Ishikawa (cell line): ENCODE measurements at regions not wholly inside any gene's neighbourhood (a gene's known extent, or its start where the extent isn't known, plus 50 kb on each side); places are given as distances from the start of the nearest gene placed in this dataset.

ENCODE experiments used
- CEBPB ChIP-seq: IDR thresholded peaks from 2 replicates; pipeline ENCODE4 v1.6.1; 2012
- CREB1 ChIP-seq: IDR thresholded peaks from 2 replicates; pipeline ENCODE4 v1.6.1; 2012; ENCODE audit warnings: low read depth
- EP300 ChIP-seq: IDR thresholded peaks from 2 replicates; pipeline ENCODE4 v1.6.1; 2012; ENCODE audit warnings: borderline replicate concordance
- FOXM1 ChIP-seq: IDR thresholded peaks from 2 replicates; pipeline ENCODE4 v1.6.1; 2012; ENCODE audit warnings: low read depth, borderline replicate concordance
- MAX ChIP-seq: IDR thresholded peaks from 2 replicates; pipeline ENCODE4 v1.6.1; 2012
- RAD21 ChIP-seq: IDR thresholded peaks from 2 replicates; pipeline ENCODE4 v1.6.1; 2012; ENCODE audit warnings: low read depth
- REST ChIP-seq: IDR thresholded peaks from 2 replicates; pipeline ENCODE4 v1.6.1; 2012; ENCODE audit warnings: low read depth, mild to moderate bottlenecking
- TAF1 ChIP-seq: IDR thresholded peaks from 2 replicates; pipeline ENCODE4 v1.6.1; 2012; ENCODE audit warnings: low read depth, mild to moderate bottlenecking
- TCF12 ChIP-seq: IDR thresholded peaks from 2 replicates; pipeline ENCODE4 v1.6.1; 2012; ENCODE audit warnings: low read depth
- TEAD4 ChIP-seq: IDR thresholded peaks from 2 replicates; pipeline ENCODE4 v1.6.1; 2012
- USF1 ChIP-seq: IDR thresholded peaks from 2 replicates; pipeline ENCODE4 v1.6.1; 2012
- YY1 ChIP-seq: IDR thresholded peaks from 2 replicates; pipeline ENCODE4 v1.6.1; 2012; ENCODE audit warnings: low read depth
- ZBTB7A ChIP-seq: IDR thresholded peaks from 2 replicates; pipeline ENCODE4 v1.6.1; 2012; ENCODE audit warnings: low read depth

- TF ChIP-seq CEBPB = no peak
- no peak for TF ChIP-seq TEAD4
- no peak for TF ChIP-seq CREB1
- no peak for TF ChIP-seq TCF12
- TF ChIP-seq RAD21 = no peak
- no peak for TF ChIP-seq FOXM1
- no peak for TF ChIP-seq TAF1
- no peak for TF ChIP-seq EP300
- TF ChIP-seq USF1 = no peak
- no peak for TF ChIP-seq YY1
- TF ChIP-seq REST = no peak
- no peak for TF ChIP-seq MAX
- no peak for TF ChIP-seq ZBTB7A
Measured at GRCh38 chr2:109720380-109721106, 73.6 kb upstream of the RGPD5 start.
